ENCODE measurements at regions not wholly inside any gene's neighbourhood (a gene's known extent, or its start where the extent isn't known, plus 50 kb on each side); places are given as distances from the start of the nearest gene placed in this dataset.

GRCh38 chr4:42205541-42205940 lies 53.1 kb upstream of the BEND4 start:
- TF ChIP-seq CTCF (conservative IDR thresholded peaks at IDR 0.05; ENCODE audit: low read length) (no peak), EZH2phosphoT487 (IDR thresholded peaks at IDR 0.05; ENCODE audit: borderline replicate concordance) (no peak)
